ENCODE measurements at regions not wholly inside any gene's neighbourhood (a gene's known extent, or its start where the extent isn't known, plus 50 kb on each side); places are given as distances from the start of the nearest gene placed in this dataset.

- WGBS, 2 experiments (ENCODE audit: extremely low coverage in 1 of 2, insufficient coverage in 1 of 2, insufficient read length in 1 of 2, insufficient replicate concordance in 2 of 2, low coverage in 1 of 2, low lambda C conversion rate in 2 of 2, missing lambda C conversion rate in 1 of 2): 94% methylated on average over 7 of the region's 7 CpGs; no CpG with 5 or more reads in 1 of the 2 experiments
- Histone ChIP-seq H3K79me1 (ENCODE audit: low read depth, low read length) (no peaks in the 10 kb centered on the region), H3K56ac (replicated peaks; ENCODE audit: insufficient read length, low read depth, low read length) (no peak overlapping the region), H3K27ac (ENCODE audit: low read depth, low read length) (no peak overlapping the region), H3K36me3 (ENCODE audit: control insufficient read depth in 2 of 4, insufficient read depth in 4 of 4, low read length in 3 of 4) (no peaks in the 10 kb centered on the region), H3K9me3 (ENCODE audit: insufficient read depth in 2 of 2, low read depth in 1 of 2, low read length in 1 of 2) (peaks cover 75 to 96% of the 10 kb centered on the region in 2 experiments), H3K9ac (replicated peaks in 1 of 4; ENCODE audit: extremely low read depth in 1 of 4, low read depth in 3 of 4, low read length in 3 of 4) (no peak overlapping the region), H3K4ac (replicated peaks; ENCODE audit: insufficient read length, low read depth, low read length) (no peak overlapping the region), H3K23ac (ENCODE audit: insufficient read length) (no peak overlapping the region), H2BK120ac (replicated peaks; ENCODE audit: low read depth, low read length) (no peak overlapping the region), H4K20me1 (replicated peaks in 1 of 2; ENCODE audit: control insufficient read depth in 1 of 2, insufficient read depth in 2 of 2, low read length in 2 of 2) (no peaks in the 10 kb centered on the region), H2BK15ac (ENCODE audit: low read length) (no peak overlapping the region), H3K4me2 (ENCODE audit: insufficient read depth in 1 of 2, low read depth in 2 of 2, low read length in 2 of 2) (no peak overlapping the region), H2BK5ac (ENCODE audit: low read depth, low read length) (no peak overlapping the region), H2BK20ac (ENCODE audit: low read length) (no peak overlapping the region), H4K8ac (ENCODE audit: extremely low read depth, insufficient read depth, low read length) (no peak overlapping the region), H3K79me2 (ENCODE audit: control insufficient read depth in 1 of 2, insufficient read depth in 2 of 2, low read length in 2 of 2) (no peaks in the 10 kb centered on the region), H2BK12ac (ENCODE audit: low read depth, low read length) (no peak overlapping the region), H3K27me3 (replicated peaks in 1 of 4; ENCODE audit: control insufficient read depth in 3 of 4, extremely low read depth in 1 of 4, insufficient read depth in 3 of 4, low read length in 3 of 4) (no peaks in the 10 kb centered on the region), H3K14ac (ENCODE audit: insufficient read length) (no peak overlapping the region), H3K18ac (ENCODE audit: extremely low read depth, low read length) (no peak overlapping the region), H3K23me2 (ENCODE audit: low read depth, low read length) (no peaks in the 10 kb centered on the region), H2AFZ (ENCODE audit: low read length) (no peak overlapping the region), H3K4me3 (ENCODE audit: extremely low read depth in 1 of 4, insufficient read depth in 2 of 4, low read depth in 3 of 4, low read length in 4 of 4) (no peak overlapping the region), H4K5ac (ENCODE audit: insufficient read length, low read depth, low read length) (no peak overlapping the region), H2AK5ac (ENCODE audit: low read depth, low read length) (no peak overlapping the region), H4K91ac (replicated peaks; ENCODE audit: insufficient read length, low read length) (no peak overlapping the region), H3K4me1 (replicated peaks in 1 of 4; ENCODE audit: control insufficient read depth in 3 of 4, insufficient read depth in 4 of 4, low read length in 3 of 4) (no peaks in the 10 kb centered on the region)
- FAIRE-seq (no peak), DNase-seq (ENCODE audit: low read depth in 1 of 2, low spot score in 2 of 2) (no peak)
- ChIA-PET CTCF (ENCODE audit: partially characterized antibody) (no interaction called here), POLR2A (ENCODE audit: partially characterized antibody) (no interaction called here)
- TF ChIP-seq EP300 (IDR thresholded peaks at IDR 0.05; ENCODE audit: borderline replicate concordance in 1 of 2, low read depth in 2 of 2, low read length in 2 of 2): no peak
- no peak for TF ChIP-seq SIX5 (IDR thresholded peaks at IDR 0.05; ENCODE audit: low read depth, low read length)
- no peak for TF ChIP-seq KDM1A (IDR thresholded peaks at IDR 0.05; ENCODE audit: borderline replicate concordance, low read length)
- TF ChIP-seq CHD1 (IDR thresholded peaks at IDR 0.05; ENCODE audit: low read depth, low read length): no peak
- no peak for TF ChIP-seq NRF1 (IDR thresholded peaks at IDR 0.05; ENCODE audit: low read depth, low read length)
- no peak for TF ChIP-seq RFX5 (IDR thresholded peaks at IDR 0.05; ENCODE audit: borderline replicate concordance, low read depth, low read length)
- no peak for TF ChIP-seq KDM4A (IDR thresholded peaks at IDR 0.05; ENCODE audit: low read depth, low read length, severe bottlenecking)
- no peak for TF ChIP-seq BCL11A (IDR thresholded peaks at IDR 0.05; ENCODE audit: low read depth in 2 of 2, low read length in 2 of 2)
- TF ChIP-seq CBX8 (IDR thresholded peaks at IDR 0.05; ENCODE audit: borderline replicate concordance, low read depth, low read length): no peak
- no peak for TF ChIP-seq SP2 (IDR thresholded peaks at IDR 0.05; ENCODE audit: low read length)
- TF ChIP-seq EZH2 (IDR thresholded peaks at IDR 0.05; ENCODE audit: low read depth, low read length, severe bottlenecking): no peak
- TF ChIP-seq JUN (IDR thresholded peaks at IDR 0.05; ENCODE audit: low read depth, low read length): no peak
- TF ChIP-seq NANOG (IDR thresholded peaks at IDR 0.05; ENCODE audit: insufficient read depth, low read depth, low read length, poor library complexity, severe bottlenecking): no peak
Observed at GRCh38 chr1:2874207-2874606, 72.7 kb upstream of the TTC34 start.
